ENCODE measurements at regions not wholly inside any gene's neighbourhood (a gene's known extent, or its start where the extent isn't known, plus 50 kb on each side); places are given as distances from the start of the nearest gene placed in this dataset.
"Not testable (repeated sequence)": the region's sequence is repeated elsewhere in the genome, so short reads cannot be mapped to it uniquely, and the experiment has no call there.

DNA sequence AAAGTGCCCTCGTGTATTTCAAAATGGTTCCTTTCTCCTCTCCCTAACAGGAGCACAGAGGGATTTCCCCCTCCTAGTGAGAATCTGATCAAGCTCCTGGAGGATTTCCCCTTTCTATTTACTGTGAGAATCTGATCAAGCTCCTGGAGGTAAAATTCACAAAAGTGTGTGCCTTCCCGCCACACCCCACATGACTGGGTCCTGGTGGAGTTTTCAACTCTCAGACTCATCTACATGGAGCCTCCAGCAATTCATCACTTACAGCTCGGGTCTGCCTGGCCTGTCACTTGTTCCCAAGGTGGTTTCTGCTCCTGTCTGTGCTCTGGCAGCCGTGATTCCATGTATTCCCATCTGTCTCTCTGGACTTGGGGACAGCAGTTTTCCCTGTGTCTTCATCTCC lies 590.7 kb downstream of the FBXO15 start:
- no peak for DNase-seq
- intact Hi-C loops (cut with DNase I), result no loop called here
- no peak for ATAC-seq (ENCODE audit: poor library complexity)

DNA sequence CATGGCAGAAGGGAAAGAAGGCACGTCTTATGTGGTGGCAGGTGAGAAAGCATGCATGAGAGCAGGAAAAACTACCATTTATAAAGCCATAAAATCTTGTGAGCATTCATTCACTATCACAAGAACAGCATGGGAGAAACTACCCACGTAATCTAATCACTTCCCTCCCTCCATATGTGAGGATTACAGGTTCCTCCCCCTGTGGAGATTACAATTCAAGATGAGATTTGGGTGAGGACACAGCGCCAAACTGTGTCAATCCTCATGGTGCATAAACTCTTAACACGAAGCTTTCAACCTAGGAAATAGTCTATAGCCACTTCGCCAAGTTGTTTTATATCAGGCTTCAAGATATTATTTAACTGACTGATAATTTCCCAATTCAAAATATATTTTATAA lies 595.5 kb downstream of the FBXO15 start:
- ATAC-seq (ENCODE audit: poor library complexity), result no peak
- intact Hi-C loops (cut with DNase I), result no loop called here

DNA sequence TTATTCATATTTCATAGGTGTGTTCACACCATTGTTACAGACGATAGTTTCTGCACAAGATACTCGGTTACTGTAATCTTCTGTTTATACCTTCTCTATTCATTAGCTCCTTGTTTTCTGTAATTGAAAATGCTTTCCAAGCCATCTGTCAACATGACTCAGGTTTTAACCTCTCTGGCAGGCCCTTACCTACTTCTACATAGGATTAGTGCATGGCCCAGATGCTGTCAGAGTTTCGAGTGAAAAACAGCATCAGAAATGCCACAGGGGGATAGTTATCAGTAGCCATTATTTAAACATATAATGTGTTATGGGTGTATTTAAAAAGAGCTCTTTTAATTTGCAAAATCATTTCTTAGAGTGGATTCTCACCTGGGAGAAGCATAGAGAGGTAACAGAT lies 596.4 kb downstream of the FBXO15 start:
- DNase-seq (no peak), ATAC-seq (ENCODE audit: poor library complexity) (no peak)
- intact Hi-C loops (cut with DNase I), result no loop called here

More for the DNA sequence above, 595.5 kb downstream of the FBXO15 start:
- DNase-seq, result no peak

DNA sequence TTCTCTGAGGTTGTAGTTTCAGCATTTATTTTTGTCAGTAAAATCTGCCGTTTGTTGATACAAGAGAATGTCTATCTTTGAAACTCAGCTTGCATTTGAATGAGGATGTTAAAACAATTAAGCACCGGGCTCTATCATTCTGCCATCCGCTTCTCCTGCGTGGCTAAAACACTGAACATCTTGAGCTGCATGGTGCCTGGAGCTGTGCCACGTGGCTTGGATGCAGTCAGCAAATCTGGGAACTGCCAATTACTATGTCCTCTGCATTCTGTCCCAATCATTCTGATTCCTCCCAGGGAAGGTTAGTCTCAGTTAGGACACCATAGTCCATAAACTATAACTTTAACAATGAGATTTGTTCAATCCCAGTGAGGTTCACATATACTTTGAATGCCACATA lies 598.4 kb downstream of the FBXO15 start:
- no peak for ATAC-seq (ENCODE audit: poor library complexity)
- intact Hi-C loops (cut with DNase I), result no loop called here
- DNase-seq, result no peak

DNA sequence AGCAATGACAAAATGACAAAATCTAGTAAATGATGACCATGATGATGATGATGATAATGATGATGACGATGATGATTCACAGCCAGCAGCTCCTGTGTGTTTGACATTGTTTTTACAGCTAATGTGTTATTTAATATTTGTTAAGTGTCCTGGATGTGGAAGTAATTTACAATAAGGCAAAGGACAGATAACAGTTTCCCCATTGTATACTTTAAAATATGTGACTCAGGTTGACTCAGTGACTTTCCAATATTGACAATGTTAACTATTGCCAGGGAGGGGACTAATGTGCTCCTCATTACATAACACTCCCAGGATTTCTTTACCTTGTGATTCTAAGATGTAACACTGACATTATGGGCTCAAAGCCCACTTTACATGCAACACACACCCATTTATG lies 602.2 kb downstream of the FBXO15 start:
- no peak for ATAC-seq (ENCODE audit: poor library complexity)
- DNase-seq, result no peak
- intact Hi-C loops (cut with DNase I), result no loop called here

DNA sequence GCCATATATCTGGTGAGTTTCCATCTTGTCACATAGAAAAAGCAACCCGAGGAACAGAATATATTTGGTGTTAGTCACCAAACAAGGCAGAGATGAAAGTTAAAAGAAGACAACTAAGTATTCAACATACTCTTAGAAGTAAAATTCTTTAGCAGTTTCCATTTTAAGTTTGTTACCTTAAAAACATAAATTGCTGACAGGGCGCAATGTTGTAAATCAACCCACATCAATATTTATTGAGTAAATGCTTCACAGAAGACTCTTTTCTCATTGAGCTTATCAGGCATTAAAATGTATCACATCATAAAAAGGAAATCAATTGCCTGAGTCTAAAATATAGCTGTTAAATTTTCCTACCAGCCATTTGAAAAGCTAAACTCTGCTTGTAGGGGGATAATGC lies 603.0 kb downstream of the FBXO15 start:
- ATAC-seq (ENCODE audit: poor library complexity) (no peak), DNase-seq (no peak)

DNA sequence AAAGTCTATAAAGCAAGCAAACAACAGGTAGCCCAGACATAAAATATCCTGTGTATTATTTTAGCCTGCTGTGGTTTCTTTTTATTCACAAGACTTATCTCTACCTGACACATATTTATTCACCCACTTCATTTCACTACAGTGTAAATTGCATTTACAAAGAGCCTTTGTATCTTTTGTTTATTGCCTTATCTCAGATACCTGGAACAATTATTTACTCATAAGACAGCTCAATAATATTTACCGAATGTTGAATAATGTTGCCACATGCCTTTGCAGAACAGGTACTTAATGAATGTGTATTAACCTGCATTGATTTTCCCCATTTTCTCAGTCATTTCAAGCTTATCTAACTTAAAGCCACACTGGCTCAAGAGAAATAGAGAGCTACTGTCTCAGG lies 603.6 kb downstream of the FBXO15 start:
- DNase-seq, result no peak
- no peak for ATAC-seq (ENCODE audit: poor library complexity)
- intact Hi-C loops (cut with DNase I), result no loop called here

More for the DNA sequence above, 603.0 kb downstream of the FBXO15 start:
- intact Hi-C loops (cut with DNase I), result no loop called here

DNA sequence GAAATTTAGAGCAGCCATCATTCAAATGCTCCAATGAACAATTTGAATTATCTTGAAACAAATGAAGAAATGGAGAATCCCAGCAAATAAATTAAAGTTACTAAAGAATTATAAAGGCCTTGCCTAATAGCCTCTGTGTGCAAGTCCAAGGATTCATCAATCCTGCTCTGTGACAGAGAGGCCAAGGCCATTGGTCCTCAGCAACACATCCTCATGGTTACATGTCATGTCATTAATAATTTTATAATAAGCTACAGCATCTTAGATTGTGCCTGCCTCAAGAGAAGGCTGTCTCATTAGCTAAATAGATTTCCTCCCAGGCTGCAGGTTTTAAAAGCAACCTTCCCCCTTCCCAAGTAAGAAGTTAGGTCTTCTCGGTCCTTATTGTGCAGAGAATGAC lies 611.6 kb downstream of the FBXO15 start:
- intact Hi-C loops (cut with DNase I), result no loop called here
- ATAC-seq (ENCODE audit: poor library complexity) (no peak), DNase-seq (no peak)

DNA sequence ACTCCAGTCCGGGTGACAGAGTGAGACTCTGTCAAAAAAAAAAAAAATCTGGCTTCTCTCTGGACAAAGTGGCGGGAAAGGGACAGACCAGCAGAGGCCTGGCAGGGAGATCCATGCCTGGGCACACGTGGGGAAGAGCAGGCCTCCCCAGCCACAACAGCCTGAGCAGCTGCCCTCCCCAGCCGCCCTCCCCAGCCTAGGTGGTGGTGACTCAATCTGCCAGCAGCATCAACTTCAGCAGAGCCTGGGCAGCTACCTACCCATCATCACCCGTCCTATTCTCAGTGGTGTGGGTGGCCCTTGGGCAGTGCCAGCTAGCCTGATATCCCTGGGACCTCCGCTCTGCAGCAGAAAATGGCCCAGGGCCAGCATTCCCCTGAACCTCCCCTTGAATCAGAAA lies 612.4 kb downstream of the FBXO15 start:
- ATAC-seq (ENCODE audit: poor library complexity) (no peak), DNase-seq (no peak)
- intact Hi-C loops (cut with DNase I), result no loop called here

DNA sequence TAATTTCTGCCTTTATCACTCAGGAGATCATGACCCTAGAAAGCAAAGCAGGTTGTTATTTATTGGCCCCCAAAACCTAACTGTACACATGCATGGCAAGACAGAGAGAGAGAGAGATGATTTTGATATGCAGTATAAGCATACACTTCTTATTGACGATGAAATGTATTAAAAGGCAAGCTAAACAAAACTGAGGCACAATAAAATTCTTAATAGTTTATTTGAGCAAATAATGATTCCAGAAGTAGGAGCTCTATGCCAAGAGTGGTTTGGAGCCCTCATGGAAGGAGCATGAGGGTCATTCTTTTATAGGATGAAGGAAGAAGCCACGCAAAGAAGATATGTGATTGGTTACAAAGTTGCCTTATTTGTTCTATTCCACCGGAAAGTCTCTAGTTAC lies 616.0 kb downstream of the FBXO15 start:
- ATAC-seq (ENCODE audit: poor library complexity) (no peak), DNase-seq (no peak)
- intact Hi-C loops (cut with DNase I), result no loop called here

DNA sequence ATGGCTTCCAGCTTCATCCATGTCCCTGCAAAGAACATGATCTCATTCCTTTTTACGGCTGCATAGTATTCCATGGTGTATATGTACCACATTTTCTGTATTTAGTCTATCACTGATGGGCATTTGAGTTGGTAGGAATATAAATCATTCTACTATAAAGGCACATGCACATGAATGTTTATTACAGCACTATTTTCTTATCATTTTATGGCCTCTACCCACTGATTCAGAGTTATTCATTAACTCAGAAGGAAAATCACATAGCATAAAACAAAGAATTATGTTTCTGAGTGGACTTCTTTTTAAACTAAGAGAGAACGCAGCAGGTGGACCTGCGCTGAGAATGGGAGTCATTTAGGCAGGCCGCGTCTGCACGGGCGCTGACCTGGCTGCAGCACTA lies 619.6 kb downstream of the FBXO15 start:
- ATAC-seq (ENCODE audit: poor library complexity), result no peak
- intact Hi-C loops (cut with DNase I), result no loop called here
- DNase-seq, result no peak

DNA sequence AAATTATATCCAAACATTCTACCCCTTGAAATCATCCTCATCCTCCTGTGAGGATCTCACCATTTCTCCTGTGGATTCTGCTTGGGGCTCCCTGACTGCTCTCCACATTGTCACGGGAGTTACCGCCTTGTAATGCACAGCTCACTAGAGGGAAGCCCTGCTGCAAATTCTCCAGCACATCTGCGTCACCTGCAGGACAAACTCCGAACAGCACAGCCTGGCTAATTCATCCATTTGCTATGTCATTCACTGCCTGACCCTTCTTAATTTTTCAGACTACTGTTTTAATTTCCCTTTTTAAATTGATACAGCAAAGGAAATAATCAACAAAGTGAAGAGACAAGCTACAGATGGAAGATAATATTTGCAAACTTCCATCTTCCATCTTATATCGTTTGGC lies 627.4 kb downstream of the FBXO15 start:
- DNase-seq (no peak), ATAC-seq (ENCODE audit: poor library complexity) (no peak)

DNA sequence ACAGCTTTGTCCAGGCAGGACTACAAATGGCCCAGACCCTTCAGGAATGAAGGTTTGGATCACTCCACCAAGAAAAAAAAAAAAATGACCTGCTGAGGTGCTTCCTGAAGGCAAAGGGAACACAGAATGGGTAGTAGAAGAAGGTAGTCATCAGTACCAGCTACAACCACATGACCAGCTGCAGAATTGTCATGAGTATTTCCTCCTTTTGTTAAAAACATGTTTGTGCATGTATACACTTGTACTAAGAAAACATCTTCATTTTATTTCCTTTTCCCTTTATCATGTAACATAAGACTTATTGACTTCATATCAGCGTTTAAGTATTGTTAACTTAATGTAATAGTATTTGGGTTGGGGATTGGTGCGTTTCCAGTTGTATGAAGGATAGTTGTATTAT lies 631.6 kb downstream of the FBXO15 start:
- DNase-seq; ATAC-seq (ENCODE audit: poor library complexity); intact Hi-C loops (cut with DNase I): not testable (repeated sequence)

More for the DNA sequence above, 627.4 kb downstream of the FBXO15 start:
- intact Hi-C loops (cut with DNase I), result no loop called here

DNA sequence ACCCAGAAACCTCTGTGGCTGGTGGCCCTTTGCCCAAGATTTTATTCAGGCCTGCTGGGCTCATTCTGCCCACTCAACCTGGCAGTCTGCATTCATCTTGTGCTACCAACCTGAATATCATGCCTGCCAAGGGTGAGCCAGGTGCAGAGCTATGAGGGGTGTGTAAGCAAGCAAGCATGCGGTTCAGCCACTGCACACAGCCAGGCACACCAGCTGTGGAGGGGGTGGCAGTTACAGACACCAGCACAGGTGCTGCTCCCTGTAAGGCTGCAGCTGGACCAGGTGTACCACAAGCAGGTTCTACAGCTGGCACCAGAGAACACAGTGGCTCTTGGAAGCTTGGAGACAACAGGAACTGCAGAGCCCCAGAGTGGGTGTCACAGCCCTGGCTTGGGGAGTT lies 633.2 kb downstream of the FBXO15 start:
- intact Hi-C loops (cut with DNase I), result no loop called here
- DNase-seq (no peak), ATAC-seq (ENCODE audit: poor library complexity) (no peak)

DNA sequence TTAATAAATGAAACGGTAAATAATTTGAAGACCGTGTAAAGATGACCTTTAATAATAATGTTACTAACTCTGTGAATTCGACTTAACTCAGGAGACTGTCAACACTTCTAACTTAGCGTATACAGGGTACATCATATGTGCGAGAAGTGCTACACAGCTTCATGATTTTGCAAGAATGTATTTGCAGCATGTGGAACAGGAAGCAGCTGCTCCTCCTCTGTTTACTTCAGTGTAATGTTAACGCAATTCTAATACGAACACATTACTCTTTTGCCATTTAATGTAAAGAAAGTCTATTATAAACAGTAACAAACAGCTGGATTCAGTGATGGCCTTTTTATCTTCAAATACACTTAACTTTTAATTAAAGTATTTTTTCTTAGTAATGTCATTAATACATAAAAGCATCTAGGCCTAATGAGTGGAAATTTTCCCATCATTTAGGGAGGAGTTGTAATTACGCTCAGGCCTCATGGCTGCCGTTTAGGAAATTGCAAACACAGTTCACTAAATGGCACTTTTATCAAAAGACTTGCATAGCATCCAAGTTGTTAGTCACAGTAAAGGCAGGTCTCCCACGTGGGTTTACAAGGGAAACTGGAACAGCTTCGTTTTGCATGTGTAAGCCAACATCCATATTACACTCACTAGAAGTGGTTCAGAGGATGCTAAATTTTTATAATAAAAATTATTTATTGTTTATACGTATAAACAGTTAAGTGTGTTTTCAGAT lies 635.7 kb downstream of the FBXO15 start:
- ATAC-seq (ENCODE audit: poor library complexity) (no peak), DNase-seq (no peak)
- intact Hi-C loops (cut with DNase I), result no loop called here

DNA sequence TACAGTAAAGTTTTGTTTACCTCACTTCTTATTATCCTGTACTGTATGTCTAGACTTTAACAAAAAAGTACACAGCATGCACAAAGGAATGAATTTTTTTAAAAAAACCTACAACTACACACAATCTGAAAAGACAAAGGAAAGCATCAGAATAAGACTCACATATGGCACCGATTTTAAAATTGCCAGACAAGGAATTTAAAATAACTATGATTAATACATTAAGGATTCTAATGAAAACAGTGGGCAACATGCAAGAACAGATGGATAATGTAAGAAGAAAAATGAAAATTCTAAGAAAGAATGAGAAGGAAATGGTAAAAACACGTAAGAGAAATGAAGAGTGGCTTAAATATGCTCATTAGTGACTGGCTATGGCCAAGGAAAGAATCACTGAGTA lies 638.2 kb downstream of the FBXO15 start:
- intact Hi-C loops (cut with DNase I), result no loop called here
- DNase-seq (no peak), ATAC-seq (ENCODE audit: poor library complexity) (no peak)

DNA sequence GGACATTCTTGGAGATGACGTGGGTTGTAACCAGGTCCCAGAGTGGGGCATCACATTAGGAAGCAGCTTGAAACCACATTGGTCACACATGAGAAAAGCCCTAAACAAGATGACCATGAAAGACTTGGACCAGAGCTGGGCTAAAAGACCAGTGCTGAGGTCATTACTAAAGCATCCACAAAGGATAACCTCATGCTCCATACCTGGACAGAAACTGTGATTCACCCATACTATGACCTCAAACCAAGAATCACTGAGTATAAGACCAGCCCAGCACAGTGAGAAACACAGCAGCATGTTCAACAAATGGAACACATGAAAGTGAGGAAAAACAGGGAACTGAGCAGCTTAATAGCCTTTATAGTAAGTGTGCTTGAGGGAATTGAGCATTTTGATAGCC lies 635.5 kb upstream of the NETO1 start:
- intact Hi-C loops (cut with DNase I), result no loop called here
- no peak for ATAC-seq (ENCODE audit: poor library complexity)

DNA sequence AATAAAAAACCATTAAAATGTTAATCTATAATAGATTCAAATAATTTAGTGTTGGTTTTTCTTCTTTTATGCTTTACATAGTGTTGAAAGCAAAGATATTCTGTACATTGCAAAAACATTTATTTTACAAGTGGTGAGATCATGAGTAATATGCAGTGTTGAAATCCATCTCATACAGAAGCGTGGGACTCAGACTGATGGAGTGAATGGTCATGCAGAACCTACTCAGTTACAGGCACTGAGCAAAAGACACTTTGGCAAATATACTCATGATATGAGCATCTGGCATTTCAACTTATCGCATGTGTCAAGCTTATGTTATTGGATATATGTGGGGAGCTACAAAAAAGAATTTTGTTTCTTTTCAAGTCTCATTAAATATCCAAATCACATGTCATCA lies 620.2 kb upstream of the NETO1 start:
- no peak for DNase-seq
- ATAC-seq (ENCODE audit: poor library complexity), result no peak
- intact Hi-C loops (cut with DNase I), result no loop called here

More for the DNA sequence above, 635.5 kb upstream of the NETO1 start:
- no peak for DNase-seq

DNA sequence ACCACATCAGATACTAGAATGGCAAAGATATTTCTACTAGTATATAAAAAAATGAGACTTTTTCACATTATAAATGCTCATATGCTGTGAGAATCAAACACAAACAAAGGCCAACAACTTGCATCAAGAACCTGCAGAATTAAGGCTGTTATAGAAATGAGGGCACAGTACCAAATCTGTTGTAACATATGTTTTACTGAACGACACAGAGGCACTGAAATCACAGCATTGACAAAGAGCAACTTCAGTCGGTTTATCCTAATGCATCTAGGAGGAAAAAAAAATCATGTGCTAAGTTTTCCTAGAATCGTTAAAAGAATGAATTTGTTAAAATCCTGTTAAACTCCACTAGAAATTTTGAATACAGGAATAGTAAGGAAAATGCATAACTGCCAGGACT lies 617.4 kb upstream of the NETO1 start:
- intact Hi-C loops (cut with DNase I), result no loop called here
- DNase-seq (no peak), ATAC-seq (ENCODE audit: poor library complexity) (no peak)

DNA sequence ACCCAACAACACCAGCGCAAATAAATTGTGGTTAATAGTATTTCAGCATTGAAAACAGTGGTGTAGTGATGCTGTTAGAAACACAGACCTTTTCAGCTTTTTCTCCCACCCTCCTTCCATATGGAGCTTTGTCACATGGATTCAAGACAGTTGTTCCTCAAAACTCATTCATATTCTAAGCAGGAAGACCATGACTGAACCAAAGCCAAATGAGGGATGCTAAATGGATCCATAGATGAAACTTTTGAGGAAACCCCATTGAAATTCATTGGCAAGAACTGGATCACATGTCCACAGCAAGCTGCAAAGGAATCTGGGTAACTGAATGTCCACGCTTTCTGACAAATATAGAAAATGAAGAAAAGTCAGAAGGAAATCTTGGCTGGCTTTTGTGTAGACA lies 615.1 kb upstream of the NETO1 start:
- ATAC-seq (ENCODE audit: poor library complexity) (no peak), DNase-seq (no peak)
- intact Hi-C loops (cut with DNase I), result no loop called here

DNA sequence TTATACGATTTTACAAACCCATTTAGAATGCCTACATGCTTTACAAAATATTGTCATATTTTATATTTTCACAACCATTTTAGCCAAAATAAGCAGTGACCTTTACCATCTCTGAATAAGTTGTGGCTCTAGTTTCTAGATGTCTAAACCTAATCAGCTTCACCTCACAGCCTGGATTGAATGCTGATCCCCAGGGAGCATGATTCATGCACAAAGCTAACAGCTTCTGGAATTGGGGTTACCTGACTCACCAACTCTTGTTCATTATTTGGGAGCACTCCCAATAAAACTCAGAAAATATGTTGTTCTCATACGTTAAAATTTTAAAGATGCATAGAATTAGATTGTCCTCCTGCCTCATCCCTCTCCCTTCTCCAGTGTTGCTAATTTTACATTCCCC lies 611.7 kb upstream of the NETO1 start:
- ATAC-seq (ENCODE audit: poor library complexity) (no peak), DNase-seq (no peak)
- intact Hi-C loops (cut with DNase I), result no loop called here

Data from Right ventricle myocardium superior (tissue), 1 donor.